Forelimb muscle (tissue), 1 donor: ENCODE measurements at regions not wholly inside any gene's neighbourhood (a gene's known extent, or its start where the extent isn't known, plus 50 kb on each side); places are given as distances from the start of the nearest gene placed in this dataset.
"Not testable (repeated sequence)": the region's sequence is repeated elsewhere in the genome, so short reads cannot be mapped to it uniquely, and the experiment has no call there.

ENCODE experiments used
- DNase-seq: peaks from one replicate; pipeline ENCODE4 v3.0.0-alpha.2; 2013; ENCODE audit warnings: low read depth

DNA sequence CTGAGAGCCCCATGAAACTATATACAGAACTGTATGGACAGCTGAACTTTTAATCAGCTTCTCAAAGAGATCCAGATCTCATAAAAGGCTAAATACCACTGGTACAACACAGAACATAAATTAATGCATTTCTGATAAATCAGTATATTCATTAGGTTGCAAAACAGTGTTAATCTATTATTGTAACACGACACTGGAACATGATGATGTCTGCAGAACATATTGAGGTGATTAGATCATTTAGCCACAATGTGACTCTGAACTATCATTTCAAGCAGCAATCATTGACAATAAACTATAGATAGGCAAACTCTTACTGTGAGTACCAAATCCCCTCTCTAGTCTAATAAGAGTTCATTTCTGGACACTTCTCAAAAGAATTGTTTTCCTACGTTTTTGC is 50.3 kb downstream of the GASK1B start:
- no peak for DNase-seq

DNA sequence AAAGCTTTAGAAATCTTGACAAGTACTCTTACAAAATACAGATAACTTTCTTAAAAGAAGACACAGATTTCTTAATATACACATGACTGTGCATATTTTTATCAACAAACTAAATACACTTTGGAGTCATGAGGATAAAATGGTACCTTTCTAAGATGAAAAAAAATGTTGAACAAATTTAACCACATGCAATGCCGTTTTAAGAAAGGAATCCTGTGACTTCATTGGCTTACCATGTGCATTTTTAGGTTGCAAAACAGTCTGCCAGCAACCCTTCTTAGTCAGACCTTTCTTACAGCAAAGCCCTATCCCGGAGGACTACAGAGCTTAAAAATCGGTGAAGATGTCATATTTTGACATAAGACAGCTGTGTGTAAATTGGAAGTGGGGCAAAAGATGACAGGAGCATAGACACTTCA is 51.7 kb downstream of the GASK1B start:
- DNase-seq: peak; percentile 77

- DNase-seq: peak; percentile 75
These were observed 52.1 kb downstream of the GASK1B start for GRCh38 chr4:158120645-158121151.

DNA sequence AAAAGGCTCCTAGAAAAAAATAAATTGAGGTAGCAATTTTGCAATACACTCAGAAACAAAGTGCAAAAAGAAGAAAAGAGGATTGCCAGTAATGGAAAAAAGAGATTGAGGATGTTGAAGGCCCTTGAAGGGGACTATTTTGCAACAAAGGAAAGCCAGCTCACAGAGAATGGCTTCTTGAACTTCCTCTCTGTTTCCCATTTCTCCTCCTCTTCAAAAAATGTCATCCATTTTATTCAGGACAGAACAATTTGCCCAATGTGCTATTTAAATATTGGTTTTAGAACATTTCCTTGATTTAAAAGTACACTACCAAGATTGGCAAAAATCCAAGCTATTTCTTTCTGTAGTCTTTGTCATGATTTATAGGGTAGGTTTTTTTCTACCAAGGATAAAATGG is 60.2 kb downstream of the GASK1B start:
- no peak for DNase-seq

GRCh38 chr4:158111241-158111640 is 61.6 kb downstream of the GASK1B start:
- no peak for DNase-seq

DNA sequence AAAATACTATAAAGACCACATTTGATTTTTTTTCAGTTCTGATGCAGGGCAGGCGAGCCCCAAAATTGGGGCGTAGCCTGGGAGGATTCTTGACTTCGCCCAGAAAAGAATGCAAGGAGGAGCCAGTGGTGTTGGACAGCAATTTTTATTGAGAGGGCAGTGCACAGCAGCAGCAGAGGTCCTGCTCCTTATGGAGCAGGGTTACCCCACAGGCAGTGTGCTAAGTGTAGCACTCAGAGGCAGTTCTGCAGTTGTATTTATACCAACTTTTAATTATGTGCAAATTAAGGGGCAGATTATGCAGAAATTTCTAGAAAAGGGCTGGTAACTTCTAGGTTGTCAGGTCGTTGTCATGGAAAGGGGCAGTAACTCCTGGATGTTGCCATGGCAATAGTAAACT is 69.9 kb downstream of the GASK1B start:
- no peak for DNase-seq

DNA sequence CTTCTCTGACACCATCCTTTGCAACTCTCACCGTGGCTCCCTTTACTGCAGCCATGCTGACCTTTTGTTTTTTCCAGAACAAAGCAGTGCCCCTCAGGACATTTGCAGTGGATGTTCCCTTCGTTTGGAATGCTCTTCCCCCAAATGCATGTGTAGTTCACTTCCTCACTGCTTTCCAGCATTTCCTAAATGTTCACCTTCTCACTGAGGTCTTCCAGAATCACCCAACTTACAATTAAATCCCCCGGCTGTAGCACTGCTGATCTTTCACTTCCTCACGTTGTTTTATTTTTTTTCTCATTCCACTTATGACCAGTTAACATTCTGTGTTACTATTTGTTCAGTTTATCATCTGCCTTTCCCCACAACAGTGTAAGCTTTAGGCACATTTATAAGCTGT is 73.1 kb downstream of the GASK1B start:
- no peak for DNase-seq

GRCh38 chr4:158098802-158099201 is 74.0 kb downstream of the GASK1B start:
- DNase-seq: no peak

GRCh38 chr4:158094413-158095134 is 78.3 kb downstream of the GASK1B start:
- DNase-seq: no peak

DNA sequence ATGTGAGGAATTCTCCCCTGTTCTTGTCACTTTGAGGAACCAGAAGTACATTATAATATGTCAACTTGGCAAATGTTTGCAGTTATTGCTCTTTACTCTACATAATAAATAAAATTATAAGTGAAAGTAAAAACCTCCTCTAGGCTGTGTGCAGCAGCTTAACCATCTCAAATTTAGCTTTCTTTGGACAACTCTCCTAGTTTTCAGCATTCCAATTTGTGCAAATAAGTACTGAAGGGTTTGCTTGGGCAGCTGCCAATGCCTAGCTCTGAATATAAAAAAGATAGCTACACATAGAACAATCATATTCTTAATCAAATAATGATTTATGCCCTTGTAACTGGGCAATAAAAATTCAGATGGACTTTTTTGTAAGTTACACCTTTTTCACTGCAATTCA is 82.5 kb downstream of the GASK1B start:
- DNase-seq: no peak

GRCh38 chr4:158089897-158090296 is 82.9 kb downstream of the GASK1B start:
- DNase-seq: not testable (repeated sequence)

- no peak for DNase-seq
These were observed 92.5 kb downstream of the GASK1B start for GRCh38 chr4:158080354-158080753.

GRCh38 chr4:158079661-158080060 is 93.2 kb downstream of the GASK1B start:
- peak; percentile 51 for DNase-seq

GRCh38 chr4:158077835-158078234 is 95.0 kb downstream of the GASK1B start:
- no peak for DNase-seq

- DNase-seq: no peak
These were observed 98.0 kb downstream of the GASK1B start for GRCh38 chr4:158074851-158075250.

DNA sequence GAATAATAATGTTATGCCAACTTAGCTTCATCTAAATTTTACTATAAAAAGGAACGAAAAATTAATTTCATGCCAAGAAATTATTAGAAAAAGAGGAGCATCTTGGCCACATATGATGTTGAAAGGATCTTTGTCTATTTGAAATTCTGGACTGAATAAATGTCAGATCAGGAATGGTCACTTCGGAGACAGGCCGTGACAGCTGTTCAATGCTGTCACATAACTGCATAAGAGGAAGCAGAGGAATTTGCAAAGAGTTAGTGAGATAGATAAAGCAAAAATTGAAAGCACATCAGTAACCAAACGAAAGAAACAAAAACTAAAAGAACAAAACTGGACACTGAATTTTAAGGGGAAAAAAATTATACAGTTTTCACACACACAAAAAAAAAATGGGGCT is 100.9 kb downstream of the GASK1B start:
- DNase-seq: no peak

DNA sequence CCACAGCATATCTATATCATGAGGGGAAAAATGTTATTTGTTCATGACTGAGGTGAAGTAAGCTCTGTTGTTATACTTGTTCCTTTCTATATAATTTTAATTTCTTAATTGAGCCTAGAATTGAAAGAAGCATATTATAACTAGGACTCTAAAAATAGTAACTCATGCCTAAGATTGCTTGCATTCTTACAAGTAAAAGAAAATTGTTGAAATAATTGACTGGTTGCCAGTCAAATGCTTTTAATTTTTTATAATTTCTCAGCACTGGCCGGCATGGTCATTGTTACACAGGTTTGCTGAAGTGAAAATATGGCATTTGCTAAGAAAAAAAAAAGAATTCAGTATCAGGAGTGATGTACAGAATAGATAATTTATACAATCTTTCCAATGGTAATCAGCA is 104.8 kb downstream of the GASK1B start:
- DNase-seq: no peak

DNA sequence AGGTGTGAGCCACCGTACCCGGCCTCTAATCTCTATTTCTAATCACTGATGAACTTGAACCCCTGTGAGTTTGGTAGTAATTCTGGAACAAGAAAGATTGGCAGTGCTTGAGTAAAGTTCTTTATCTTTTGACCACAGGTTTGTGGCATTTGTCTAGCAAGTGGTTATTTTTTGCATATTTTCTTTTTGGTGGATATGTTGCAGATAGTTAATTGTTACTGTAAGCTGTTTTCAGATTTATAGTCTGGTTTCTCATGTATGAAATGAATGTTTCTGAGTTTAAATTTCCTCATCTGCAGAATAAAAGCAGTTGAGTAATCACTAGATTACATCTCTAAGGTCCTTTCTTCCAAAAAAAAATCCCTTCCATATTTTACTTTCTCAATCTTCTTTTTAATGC is 105.2 kb downstream of the GASK1B start:
- DNase-seq: no peak

DNA sequence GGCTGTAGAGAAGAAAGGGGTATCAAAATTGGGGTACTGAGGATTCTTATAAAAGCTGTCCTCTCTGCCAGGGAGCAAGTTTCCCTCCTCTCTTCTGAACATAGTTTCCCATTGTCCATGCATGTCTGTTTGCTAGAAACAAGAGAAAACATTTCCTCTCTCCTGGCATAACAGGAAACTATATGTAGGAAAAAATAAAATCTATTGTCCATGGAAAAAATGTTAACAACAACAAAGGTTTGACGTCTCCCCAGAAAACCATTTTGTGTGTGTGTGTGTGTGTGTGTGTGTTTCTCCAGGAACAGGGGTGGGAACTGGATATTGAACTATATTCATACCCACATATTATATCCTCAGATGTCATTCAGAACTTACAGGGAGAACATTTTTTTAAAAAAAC is 107.2 kb downstream of the GASK1B start:
- no peak for DNase-seq

- DNase-seq: no peak
These were observed 107.6 kb downstream of the GASK1B start for GRCh38 chr4:158065176-158065575.

GRCh38 chr4:158056689-158057245 is 116.1 kb downstream of the GASK1B start:
- no peak for DNase-seq

- DNase-seq: no peak
These were observed 117.2 kb downstream of the GASK1B start for GRCh38 chr4:158055668-158056067.

DNA sequence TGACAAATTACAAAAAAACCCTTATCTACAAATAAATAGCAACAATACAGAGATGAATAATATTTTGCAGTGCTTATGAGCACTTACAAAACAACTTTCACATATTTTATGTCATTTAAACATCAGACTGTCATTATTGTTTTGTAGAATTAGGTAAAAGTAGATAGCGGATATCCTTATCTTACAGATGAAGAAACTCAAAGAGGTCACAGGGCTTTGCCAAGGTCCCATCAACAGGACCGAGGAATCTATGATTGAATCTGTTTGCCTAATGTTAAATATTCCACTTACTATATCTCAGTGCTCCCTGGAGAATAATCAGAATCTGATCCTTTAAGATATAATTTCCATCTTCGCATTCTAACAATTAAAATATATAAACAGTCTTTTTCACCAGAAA is 119.0 kb downstream of the GASK1B start:
- DNase-seq: no peak

DNA sequence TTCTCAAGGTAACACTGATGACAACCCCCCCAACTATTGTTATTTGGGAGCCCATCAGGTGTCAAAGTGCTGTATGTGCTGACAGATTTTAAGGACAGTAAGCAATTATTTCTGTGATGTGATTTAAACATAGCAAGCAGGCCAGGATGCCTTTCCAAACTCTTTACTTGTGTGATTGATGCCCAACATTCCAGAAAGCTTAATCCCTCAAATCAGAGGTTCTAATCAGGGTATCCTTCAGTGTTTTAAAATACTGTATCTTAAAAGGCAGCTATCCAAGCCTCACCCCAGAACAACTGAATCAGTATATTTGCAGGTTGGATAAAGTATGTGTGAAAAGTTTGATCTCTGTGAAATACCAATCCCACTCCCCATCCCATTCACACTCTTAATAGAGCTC is 119.7 kb downstream of the GASK1B start:
- no peak for DNase-seq
